Activated B cell treated with CpG ODN at 0.5 μM for 24 hours (primary cell): ENCODE measurements at regions not wholly inside any gene's neighbourhood (a gene's known extent, or its start where the extent isn't known, plus 50 kb on each side); places are given as distances from the start of the nearest gene placed in this dataset.
"Not testable (repeated sequence)": the region's sequence is repeated elsewhere in the genome, so short reads cannot be mapped to it uniquely, and the experiment has no call there.

Experiments
- ATAC-seq: fragments of 200-7000 bp; cut with Tn5 transposase; one replicate; pipeline ENCODE4 v1.10.0; 2021; ENCODE audit warnings: low read depth, mild to moderate bottlenecking, moderate library complexity
- CTCF ChIA-PET: fragments of 350-600 bp; sonication (Branson Sonifier 250); formaldehyde crosslinking; loops from one replicate; lab custom pipeline; 2021; ENCODE audit warnings: antibody characterized with exemption; lab: Charles Lee
- POLR2A ChIA-PET: fragments of 350-600 bp; sonication (Branson Sonifier 250); formaldehyde crosslinking; loops from one replicate; lab custom pipeline; 2021; ENCODE audit warnings: antibody characterized with exemption; lab: Charles Lee
- DNase-seq: peaks from one replicate; pipeline ENCODE4 v3.0.0; 2022
- H3K27ac Mint-ChIP-seq: one replicate; pipeline ENCODE4 v1.8.0; 2020; ENCODE audit warnings: mixed read lengths
- H3K27me3 Mint-ChIP-seq: one replicate; pipeline ENCODE4 v1.8.0; 2021; ENCODE audit warnings: mixed read lengths
- H3K36me3 Mint-ChIP-seq: one replicate; pipeline ENCODE4 v1.8.0; 2021; ENCODE audit warnings: low read depth, mixed read lengths
- H3K4me1 Mint-ChIP-seq: one replicate; pipeline ENCODE4 v1.8.0; 2021; ENCODE audit warnings: mixed read lengths
- H3K4me3 Mint-ChIP-seq: one replicate; pipeline ENCODE4 v1.8.0; 2020; ENCODE audit warnings: mild to moderate bottlenecking, mixed read lengths
- H3K9me3 Mint-ChIP-seq: one replicate; pipeline ENCODE4 v1.8.0; 2020; ENCODE audit warnings: mixed read lengths
- intact Hi-C: fragments of 100-400 bp; cut with micrococcal nuclease; formaldehyde crosslinking; loops from one replicate; pipeline ENCODE4 v1.15.1; 2024
- TF ChIP-seq, protein P1 (sequence below): fragments of 200-600 bp; IDR thresholded peaks from one replicate; pipeline ENCODE4 v1.8.0; 2022; ENCODE audit warnings: antibody characterized with exemption, mild to moderate bottlenecking

DNA sequence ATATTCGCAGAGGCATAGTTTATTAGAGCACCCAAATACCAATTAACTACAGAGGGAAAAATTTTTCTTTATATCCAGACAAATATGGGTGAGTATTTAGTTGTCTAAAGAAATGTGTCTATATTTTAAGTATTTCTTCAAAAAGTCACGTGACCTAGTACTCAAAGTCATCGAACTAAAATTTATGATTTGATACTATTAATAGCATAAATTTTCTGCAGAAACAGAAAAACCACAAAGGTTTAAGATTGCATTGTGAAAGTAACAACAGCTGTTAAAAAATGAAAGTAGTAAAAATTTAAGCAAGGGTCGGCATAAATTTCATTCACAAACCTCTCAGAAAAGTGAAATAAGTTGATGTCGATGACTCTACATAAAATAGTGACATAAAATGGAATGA lies 323.9 kb upstream of the RORB start:
- ATAC-seq (no peak), DNase-seq (no peak)
- no peaks in the 10 kb centered on the region for H3K27me3 Mint-ChIP-seq
- CTCF ChIA-PET, result no interaction called here
- no peak overlapping the region for H3K4me3 Mint-ChIP-seq
- H3K27ac Mint-ChIP-seq, result no peak overlapping the region
- TF ChIP-seq, protein P1, sequence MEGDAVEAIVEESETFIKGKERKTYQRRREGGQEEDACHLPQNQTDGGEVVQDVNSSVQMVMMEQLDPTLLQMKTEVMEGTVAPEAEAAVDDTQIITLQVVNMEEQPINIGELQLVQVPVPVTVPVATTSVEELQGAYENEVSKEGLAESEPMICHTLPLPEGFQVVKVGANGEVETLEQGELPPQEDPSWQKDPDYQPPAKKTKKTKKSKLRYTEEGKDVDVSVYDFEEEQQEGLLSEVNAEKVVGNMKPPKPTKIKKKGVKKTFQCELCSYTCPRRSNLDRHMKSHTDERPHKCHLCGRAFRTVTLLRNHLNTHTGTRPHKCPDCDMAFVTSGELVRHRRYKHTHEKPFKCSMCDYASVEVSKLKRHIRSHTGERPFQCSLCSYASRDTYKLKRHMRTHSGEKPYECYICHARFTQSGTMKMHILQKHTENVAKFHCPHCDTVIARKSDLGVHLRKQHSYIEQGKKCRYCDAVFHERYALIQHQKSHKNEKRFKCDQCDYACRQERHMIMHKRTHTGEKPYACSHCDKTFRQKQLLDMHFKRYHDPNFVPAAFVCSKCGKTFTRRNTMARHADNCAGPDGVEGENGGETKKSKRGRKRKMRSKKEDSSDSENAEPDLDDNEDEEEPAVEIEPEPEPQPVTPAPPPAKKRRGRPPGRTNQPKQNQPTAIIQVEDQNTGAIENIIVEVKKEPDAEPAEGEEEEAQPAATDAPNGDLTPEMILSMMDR, result no peak
- intact Hi-C loops, result no loop called here
- H3K36me3 Mint-ChIP-seq, result no peaks in the 10 kb centered on the region
- peaks cover 6% of the 10 kb centered on the region for H3K4me1 Mint-ChIP-seq
- peaks cover 7% of the 10 kb centered on the region for H3K9me3 Mint-ChIP-seq
- POLR2A ChIA-PET, result no interaction called here

DNA sequence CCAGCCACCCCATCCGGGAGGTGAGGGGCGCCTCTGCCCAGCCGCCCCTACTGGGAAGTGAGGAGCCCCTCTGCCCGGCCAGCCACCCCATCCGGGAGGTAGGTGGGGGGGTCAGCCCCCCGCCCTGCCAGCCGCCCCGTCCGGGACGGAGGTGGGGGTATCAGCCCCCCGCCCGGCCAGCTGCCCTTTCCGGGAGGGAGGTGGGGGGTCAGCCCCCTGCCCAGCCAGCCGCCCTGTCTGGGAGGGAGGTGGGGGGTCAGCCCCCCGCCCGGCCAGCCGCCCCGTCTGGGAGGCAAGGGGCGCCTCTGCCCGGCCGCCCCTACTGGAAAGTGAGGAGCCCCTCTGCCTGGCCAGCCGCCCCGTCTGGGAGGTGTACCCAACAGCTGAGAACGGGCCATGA lies 299.4 kb upstream of the RORB start:
- H3K4me1 Mint-ChIP-seq, H3K27ac Mint-ChIP-seq, DNase-seq, intact Hi-C loops, CTCF ChIA-PET, H3K27me3 Mint-ChIP-seq, POLR2A ChIA-PET, H3K4me3 Mint-ChIP-seq, H3K9me3 Mint-ChIP-seq, ATAC-seq, H3K36me3 Mint-ChIP-seq: not testable (repeated sequence)

DNA sequence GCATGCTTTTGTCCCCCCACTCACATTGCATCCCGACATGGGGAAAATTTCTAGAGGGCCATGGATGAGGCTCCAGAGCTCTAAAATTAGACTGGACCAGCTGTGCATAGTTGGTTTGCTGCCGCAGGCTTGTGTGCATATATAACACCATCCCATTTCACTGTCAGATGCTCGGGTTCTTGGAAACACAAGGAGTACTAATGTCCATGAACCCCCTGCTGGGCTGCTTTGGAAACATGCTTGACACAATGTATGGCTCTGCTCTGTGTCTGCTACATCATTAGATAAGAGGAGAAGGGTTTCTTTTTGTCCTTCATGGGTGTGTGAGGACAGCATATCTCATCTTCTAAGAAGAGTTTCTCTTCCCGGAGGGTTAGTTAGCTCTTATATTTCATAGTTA lies 292.1 kb upstream of the RORB start:
- CTCF ChIA-PET, result no interaction called here
- Mint-ChIP-seq H3K27ac (no peak overlapping the region), H3K9me3 (no peaks in the 10 kb centered on the region), H3K36me3 (no peaks in the 10 kb centered on the region), H3K4me3 (no peak overlapping the region), H3K27me3 (no peaks in the 10 kb centered on the region), H3K4me1 (no peaks in the 10 kb centered on the region)
- no peak for ATAC-seq
- TF ChIP-seq, protein P1, result no peak
- POLR2A ChIA-PET, result no interaction called here
- intact Hi-C loops, result no loop called here
- DNase-seq, result no peak

DNA sequence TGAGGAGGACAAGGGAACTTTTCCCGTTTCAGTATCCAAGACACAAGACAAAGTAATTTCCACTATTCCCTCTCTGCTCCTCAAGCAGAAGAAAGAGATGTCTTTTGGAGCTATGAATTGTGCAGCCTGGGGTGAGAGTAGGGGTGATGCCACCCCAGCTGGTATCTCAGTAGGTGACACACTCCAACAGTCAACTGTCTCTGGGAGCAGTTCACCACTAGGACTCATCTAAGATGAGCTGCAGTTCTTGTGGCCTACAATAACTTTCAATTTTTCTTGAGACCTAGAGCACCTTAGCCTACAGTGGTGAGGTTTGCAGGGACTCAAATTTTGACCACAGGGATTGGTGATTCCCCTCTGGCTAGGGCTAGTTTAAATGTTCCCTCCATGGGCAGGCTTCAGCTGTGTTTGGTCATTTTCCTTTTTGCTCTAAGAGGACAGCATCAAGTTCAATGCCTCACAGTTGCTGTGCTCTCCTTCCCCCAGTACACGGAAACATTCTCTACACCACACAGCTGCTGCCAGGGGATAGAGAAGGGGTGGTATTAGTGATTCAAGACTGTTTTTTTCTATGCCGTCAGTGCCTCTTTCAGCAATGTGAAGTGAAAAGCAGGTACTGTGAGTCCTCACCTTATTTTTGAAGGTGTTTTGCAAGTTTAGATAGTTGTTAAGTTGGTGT lies 278.6 kb upstream of the RORB start:
- H3K9me3 Mint-ChIP-seq, result no peaks in the 10 kb centered on the region
- no peaks in the 10 kb centered on the region for H3K36me3 Mint-ChIP-seq
- TF ChIP-seq, protein P1, result no peak
- ChIA-PET CTCF (no interaction called here), POLR2A (no interaction called here)
- H3K27me3 Mint-ChIP-seq, result no peaks in the 10 kb centered on the region
- no peak overlapping the region for H3K27ac Mint-ChIP-seq
- ATAC-seq (no peak), DNase-seq (no peak)
- H3K4me3 Mint-ChIP-seq, result no peak overlapping the region
- intact Hi-C loops, result loop anchor here (10.0 kb wide), 1 partner anchor 56 kb away; no protein-coding TSS in a partner anchor
- H3K4me1 Mint-ChIP-seq, result no peaks in the 10 kb centered on the region

DNA sequence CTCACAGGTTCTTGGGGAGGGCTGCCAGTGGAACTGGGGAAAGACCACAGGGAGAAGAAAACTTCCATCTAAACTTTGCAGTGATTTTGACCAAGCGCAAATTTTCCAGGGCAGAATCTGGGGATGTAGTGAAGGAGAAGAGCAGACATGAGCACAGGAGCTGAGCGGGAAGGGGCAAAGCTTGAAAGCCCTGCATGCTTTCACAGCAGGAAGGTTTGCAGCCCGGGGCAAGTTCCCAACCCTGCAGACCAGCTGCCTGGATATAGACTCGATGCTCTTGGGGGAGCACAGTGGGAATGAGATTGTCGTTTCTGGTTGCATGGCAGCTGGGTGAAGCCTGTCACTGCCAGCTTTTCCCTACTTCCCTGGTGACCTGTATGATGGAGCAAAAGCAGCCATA lies 276.8 kb upstream of the RORB start:
- Mint-ChIP-seq H3K27ac (no peak overlapping the region), H3K36me3 (no peaks in the 10 kb centered on the region), H3K9me3 (no peaks in the 10 kb centered on the region), H3K4me1 (no peaks in the 10 kb centered on the region), H3K27me3 (no peaks in the 10 kb centered on the region), H3K4me3 (no peak overlapping the region)
- ChIA-PET POLR2A (no interaction called here), CTCF (no interaction called here)
- TF ChIP-seq, protein P1, result no peak
- intact Hi-C loops, result no loop called here
- no peak for DNase-seq
- no peak for ATAC-seq

DNA sequence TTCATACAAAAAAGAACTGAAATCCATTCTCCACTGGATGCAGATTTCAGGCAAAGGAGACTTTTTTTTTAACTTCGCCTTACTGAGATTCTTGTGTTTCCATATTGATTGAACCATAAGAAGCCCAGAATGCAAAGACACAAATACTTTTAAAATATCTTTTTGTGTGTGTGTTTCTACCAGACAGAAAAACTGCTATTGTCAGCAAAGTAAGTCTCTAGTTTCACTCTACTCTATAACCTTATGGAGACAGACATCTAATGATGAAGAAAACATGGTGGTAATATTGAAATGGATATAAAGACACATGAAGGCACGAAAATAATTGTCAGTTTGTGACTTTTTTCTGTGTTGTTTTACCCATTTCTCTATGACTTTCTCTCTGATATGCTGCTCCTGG lies 260.3 kb upstream of the RORB start:
- no peak overlapping the region for H3K4me3 Mint-ChIP-seq
- CTCF ChIA-PET, result no interaction called here

More for the DNA sequence above, 260.3 kb upstream of the RORB start:
- intact Hi-C loops, result no loop called here
- TF ChIP-seq, protein P1, result no peak
- POLR2A ChIA-PET, result no interaction called here
- no peak overlapping the region for H3K27ac Mint-ChIP-seq
- no peaks in the 10 kb centered on the region for H3K4me1 Mint-ChIP-seq
- DNase-seq, result no peak
- H3K36me3 Mint-ChIP-seq, result no peaks in the 10 kb centered on the region
- H3K9me3 Mint-ChIP-seq, result peaks cover 15% of the 10 kb centered on the region
- ATAC-seq, result no peak
- H3K27me3 Mint-ChIP-seq, result no peaks in the 10 kb centered on the region
